Neural cell (in vitro differentiated cells): ENCODE measurements at regions not wholly inside any gene's neighbourhood (a gene's known extent, or its start where the extent isn't known, plus 50 kb on each side); places are given as distances from the start of the nearest gene placed in this dataset.
"Not testable (repeated sequence)": the region's sequence is repeated elsewhere in the genome, so short reads cannot be mapped to it uniquely, and the experiment has no call there.

ENCODE experiments used
- H2AFZ ChIP-seq: fragments of 200-600, 300-800 bp; sonication (generic), shearing (Covaris generic); 2 replicates; pipeline ENCODE4 v1.6.0; 2014; ENCODE audit warnings: low read depth, mild to moderate bottlenecking, antibody characterized with exemption, low read length, moderate library complexity
- H3F3A ChIP-seq: fragments of 200-600 bp; shearing (Covaris generic); 2 replicates; pipeline ENCODE4 v1.6.1; 2016; ENCODE audit warnings: mild to moderate bottlenecking, moderate library complexity, mixed read lengths, antibody characterized with exemption, low read length; ENCODE audit not compliant: insufficient read depth, poor library complexity, severe bottlenecking
- H3K27ac ChIP-seq: fragments of 200-600, 300-800 bp; sonication (generic), shearing (Covaris generic); 2 replicates; pipeline ENCODE4 v1.5.1; 2014; ENCODE audit warnings: mild to moderate bottlenecking, low read length, moderate library complexity
- H3K27me3 ChIP-seq: fragments of 300-800, 200-600 bp; sonication (generic), shearing (Covaris generic); 2 replicates; pipeline ENCODE4 v1.6.0; 2014; ENCODE audit warnings: mild to moderate bottlenecking, low read depth, low read length, moderate library complexity; ENCODE audit not compliant: insufficient read depth
- H3K36me3 ChIP-seq: fragments of 300-800, 200-600 bp; sonication (generic), shearing (Covaris generic); 2 replicates; pipeline ENCODE4 v1.5.1; 2014; ENCODE audit warnings: mild to moderate bottlenecking, antibody characterized with exemption, low read length, moderate library complexity; ENCODE audit not compliant: insufficient read depth
- H3K4me2 ChIP-seq: fragments of 300-800, 200-600 bp; sonication (generic), shearing (Covaris generic); 2 replicates; pipeline ENCODE4 v1.6.0; 2014; ENCODE audit warnings: mild to moderate bottlenecking, low read length
- H3K4me3 ChIP-seq: fragments of 300-800, 200-600 bp; sonication (generic), shearing (Covaris generic); 2 replicates; pipeline ENCODE4 v1.5.1; 2014; ENCODE audit warnings: mild to moderate bottlenecking, low read length, moderate library complexity
- H3K79me2 ChIP-seq: fragments of 200-600 bp; shearing (Covaris generic); replicated peaks from 2 replicates; pipeline ENCODE4 v1.6.0; 2014; ENCODE audit warnings: mild to moderate bottlenecking, low read length, moderate library complexity; ENCODE audit not compliant: insufficient read depth
- H3K9ac ChIP-seq: fragments of 300-800, 200-600 bp; sonication (generic), shearing (Covaris generic); 2 replicates; pipeline ENCODE4 v1.6.1; 2016; ENCODE audit warnings: mild to moderate bottlenecking, low read length, mixed read lengths
- H3K9me2 ChIP-seq: fragments of 200-600 bp; shearing (Covaris generic); 2 replicates; pipeline ENCODE4 v1.6.1; 2016; ENCODE audit warnings: mild to moderate bottlenecking, low read length, mixed read lengths; ENCODE audit not compliant: insufficient read depth
- H3K9me3 ChIP-seq: fragments of 200-600, 300-800 bp; sonication (generic), shearing (Covaris generic); 2 replicates; pipeline ENCODE4 v1.6.1; 2016; ENCODE audit warnings: mild to moderate bottlenecking, mixed run types, low read length, moderate library complexity, mixed read lengths
- H4K20me1 ChIP-seq: fragments of 200-600 bp; shearing (Covaris generic); 2 replicates; pipeline ENCODE4 v1.6.1; 2016; ENCODE audit warnings: mild to moderate bottlenecking, mixed run types; ENCODE audit not compliant: insufficient read depth
- CTCF ChIP-seq: fragments of 450-650 bp; IDR thresholded peaks from 2 replicates; pipeline ENCODE4 v1.5.1; 2014; ENCODE audit warnings: antibody characterized with exemption, mild to moderate bottlenecking, moderate library complexity; ENCODE audit not compliant: poor library complexity, severe bottlenecking
- EP300 ChIP-seq: fragments of 450-650 bp; conservative IDR thresholded peaks from 2 replicates; pipeline ENCODE4 v1.6.1; 2014; ENCODE audit warnings: antibody characterized with exemption, mild to moderate bottlenecking, moderate library complexity; ENCODE audit not compliant: poor library complexity, severe bottlenecking
- EZH2 ChIP-seq: fragments of 200-600, 300-800 bp; shearing (Covaris generic), sonication (generic); IDR thresholded peaks from 2 replicates; pipeline ENCODE4 v1.6.1; 2014; ENCODE audit warnings: antibody characterized with exemption, low read length, borderline replicate concordance, mild to moderate bottlenecking; ENCODE audit not compliant: insufficient read depth, poor library complexity, severe bottlenecking
- MXI1 ChIP-seq: fragments of 450-650 bp; conservative IDR thresholded peaks from 2 replicates; pipeline ENCODE4 v1.6.1; 2014; ENCODE audit warnings: antibody characterized with exemption, mild to moderate bottlenecking; ENCODE audit not compliant: poor library complexity, severe bottlenecking
- POLR2AphosphoS5 ChIP-seq: IDR thresholded peaks from 2 replicates; pipeline ENCODE4 v1.6.1; 2012
- RAD21 ChIP-seq: fragments of 450-650 bp; conservative IDR thresholded peaks from 2 replicates; pipeline ENCODE4 v1.6.1; 2014; ENCODE audit warnings: antibody characterized with exemption, mild to moderate bottlenecking, moderate library complexity
- REST ChIP-seq: IDR thresholded peaks from 2 replicates; pipeline ENCODE4 v1.6.1; 2012; ENCODE audit warnings: borderline replicate concordance
- SMC3 ChIP-seq: fragments of 450-650 bp; conservative IDR thresholded peaks from 2 replicates; pipeline ENCODE4 v1.6.1; 2014; ENCODE audit warnings: antibody characterized with exemption, mild to moderate bottlenecking, moderate library complexity; ENCODE audit not compliant: poor library complexity
- TAF1 ChIP-seq: IDR thresholded peaks from 2 replicates; pipeline ENCODE4 v1.6.1; 2012; ENCODE audit warnings: low read depth

GRCh38 chr2:239866778-239867177 is 158.4 kb downstream of the NDUFA10 start:
- H3K79me2 ChIP-seq: no peaks in the 10 kb centered on the region
- no peaks in the 10 kb centered on the region for H3K9me2 ChIP-seq
- H3K27me3 ChIP-seq: no peaks in the 10 kb centered on the region
- no peak overlapping the region for H3K4me3 ChIP-seq
- H3F3A ChIP-seq: no peaks in the 10 kb centered on the region
- H3K9me3 ChIP-seq: peaks cover 3% of the 10 kb centered on the region
- H3K36me3 ChIP-seq: no peaks in the 10 kb centered on the region
- TF ChIP-seq MXI1: no peak
- TF ChIP-seq RAD21: no peak
- no peak for TF ChIP-seq POLR2AphosphoS5
- no peak for TF ChIP-seq REST
- TF ChIP-seq TAF1: no peak
- no peak for TF ChIP-seq EZH2
- no peak for TF ChIP-seq EP300
- no peak for TF ChIP-seq SMC3
- TF ChIP-seq CTCF: no peak
- H3K4me2 ChIP-seq: no peak overlapping the region
- no peak overlapping the region for H3K9ac ChIP-seq
- H2AFZ ChIP-seq: no peak overlapping the region
- no peaks in the 10 kb centered on the region for H4K20me1 ChIP-seq
- no peak overlapping the region for H3K27ac ChIP-seq

GRCh38 chr2:239866350-239866749 is 158.8 kb downstream of the NDUFA10 start:
- Histone ChIP-seq H3K9me3 (peaks cover 3% of the 10 kb centered on the region), H3K79me2 (no peaks in the 10 kb centered on the region), H3K36me3 (no peaks in the 10 kb centered on the region), H2AFZ (no peak overlapping the region), H4K20me1 (no peaks in the 10 kb centered on the region), H3K27ac (no peak overlapping the region), H3K9ac (no peak overlapping the region), H3K4me3 (no peak overlapping the region), H3F3A (no peaks in the 10 kb centered on the region), H3K9me2 (no peaks in the 10 kb centered on the region), H3K4me2 (no peak overlapping the region), H3K27me3 (no peaks in the 10 kb centered on the region)
- TF ChIP-seq EZH2 (no peak), SMC3 (no peak), RAD21 (no peak), REST (no peak), TAF1 (no peak)

- not testable (repeated sequence) for H4K20me1 ChIP-seq, H3K9me2 ChIP-seq, H3K27ac ChIP-seq, H3K9ac ChIP-seq, H3K4me2 ChIP-seq, H3K4me3 ChIP-seq, H2AFZ ChIP-seq, H3K79me2 ChIP-seq, H3K36me3 ChIP-seq, H3K9me3 ChIP-seq, H3F3A ChIP-seq, H3K27me3 ChIP-seq
Observed at GRCh38 chr2:239865856-239866255, 159.3 kb downstream of the NDUFA10 start.
